IMR-90 (cell line): ENCODE measurements at regions not wholly inside any gene's neighbourhood (a gene's known extent, or its start where the extent isn't known, plus 50 kb on each side); places are given as distances from the start of the nearest gene placed in this dataset.

Experiments
- ATAC-seq: fragments of 200-7000 bp; cut with Tn5 transposase; 2 replicates; pipeline ENCODE4 v1.9.1; 2020; ENCODE audit warnings: low read depth, mild to moderate bottlenecking, moderate library complexity
- BruUV-seq: library from RNA; stranded (reverse); fragments of 400-500 nt; replicated peaks from 2 replicates; lab custom pipeline; 2021; lab: Mats Ljungman, UMichigan
- CTCF ChIA-PET: fragments of 300-600 bp; formaldehyde crosslinking; extraction: SDS; loops from one replicate; lab custom pipeline; 2021; ENCODE audit warnings: antibody characterized with exemption; lab: Yijun Ruan, JAX
- POLR2A ChIA-PET: fragments of 300-600 bp; sonication (Branson Sonifier 250); formaldehyde crosslinking; loops from one replicate; lab custom pipeline; 2022; ENCODE audit warnings: antibody characterized with exemption; ENCODE audit not compliant: unreplicated experiment; lab: Charles Lee
- DNase-seq: peaks from one replicate; pipeline ENCODE4 v3.0.0; 2013
- H2AFZ ChIP-seq: replicated peaks from 2 replicates; pipeline ENCODE3; 2013; ENCODE audit warnings: low read length, mild to moderate bottlenecking; ENCODE audit not compliant: poor library complexity
- H2AK5ac ChIP-seq: 2 replicates; pipeline ENCODE4 v1.6.1; 2013; ENCODE audit warnings: low read depth, low read length, inconsistent platforms
- H2AK9ac ChIP-seq: replicated peaks from 2 replicates; pipeline ENCODE3; 2013; ENCODE audit warnings: mild to moderate bottlenecking, low read depth, low read length, moderate library complexity; ENCODE audit not compliant: poor library complexity
- H2BK120ac ChIP-seq: 2 replicates; pipeline ENCODE4 v1.6.1; 2013; ENCODE audit warnings: low read depth, low read length, inconsistent platforms
- H2BK15ac ChIP-seq: 3 replicates; pipeline ENCODE4 v1.6.1; 2013; ENCODE audit warnings: low read depth, low read length, inconsistent platforms
- H2BK20ac ChIP-seq: 2 replicates; pipeline ENCODE4 v1.6.1; 2013; ENCODE audit warnings: low read depth, mild to moderate bottlenecking, inconsistent platforms, low read length, moderate library complexity
- H2BK5ac ChIP-seq: 2 replicates; pipeline ENCODE4 v1.6.1; 2013; ENCODE audit warnings: mild to moderate bottlenecking, low read depth, low read length, inconsistent platforms; ENCODE audit not compliant: poor library complexity, severe bottlenecking
- H3K14ac ChIP-seq: replicated peaks from 2 replicates; pipeline ENCODE4 v1.6.1; 2013; ENCODE audit warnings: low read depth, low read length, inconsistent platforms
- H3K18ac ChIP-seq: 2 replicates; pipeline ENCODE4 v1.6.1; 2013; ENCODE audit warnings: low read depth, low read length, control low read depth
- H3K23ac ChIP-seq: 2 replicates; pipeline ENCODE4 v1.6.1; 2013; ENCODE audit warnings: low read depth, low read length, inconsistent platforms
- H3K27ac ChIP-seq: 2 replicates; pipeline ENCODE4 v1.5.1; 2013; ENCODE audit warnings: mild to moderate bottlenecking, control low read depth, low read length; ENCODE audit not compliant: insufficient read depth
- H3K27me3 ChIP-seq: 2 replicates; pipeline ENCODE4 v1.6.1; 2013; ENCODE audit warnings: low read length; ENCODE audit not compliant: control insufficient read depth, insufficient read depth
- H3K36me3 ChIP-seq: 2 replicates; pipeline ENCODE4 v1.6.1; 2013; ENCODE audit warnings: low read length, mixed read lengths; ENCODE audit not compliant: control insufficient read depth, insufficient read depth
- H3K4ac ChIP-seq: 2 replicates; pipeline ENCODE4 v1.6.1; 2013; ENCODE audit warnings: low read depth, low read length, inconsistent platforms
- H3K4me1 ChIP-seq: 2 replicates; pipeline ENCODE4 v1.6.1; 2013; ENCODE audit warnings: low read length, mixed read lengths; ENCODE audit not compliant: control insufficient read depth, insufficient read depth
- H3K4me2 ChIP-seq: 2 replicates; pipeline ENCODE4 v1.6.1; 2013; ENCODE audit warnings: low read depth, mild to moderate bottlenecking, control low read depth, low read length, moderate library complexity
- H3K4me3 ChIP-seq: 2 replicates; pipeline ENCODE4 v1.5.1; 2013; ENCODE audit warnings: low read depth, mild to moderate bottlenecking, control low read depth, low read length, moderate library complexity; ENCODE audit not compliant: insufficient read depth
- H3K56ac ChIP-seq: 2 replicates; pipeline ENCODE4 v1.6.1; 2013; ENCODE audit warnings: low read length, inconsistent platforms; ENCODE audit not compliant: insufficient read depth; ENCODE audit errors: extremely low read depth
- H3K79me1 ChIP-seq, 2 experiments: 2 replicates each; pipeline ENCODE4 v1.6.1; 2013; ENCODE audit warnings: low read length in 2 of 2, inconsistent platforms in 1 of 2, low read depth in 1 of 2
- H3K9ac ChIP-seq: 2 replicates; pipeline ENCODE4 v1.6.1; 2013; ENCODE audit warnings: low read depth, low read length, control low read depth
- H3K9me1 ChIP-seq: 2 replicates; pipeline ENCODE4 v1.6.1; 2013; ENCODE audit warnings: low read length, inconsistent platforms; ENCODE audit not compliant: insufficient read depth
- H3K9me3 ChIP-seq: 2 replicates; pipeline ENCODE4 v1.6.1; 2013; ENCODE audit warnings: low read length; ENCODE audit not compliant: control insufficient read depth, insufficient read depth
- H4K20me1 ChIP-seq: 2 replicates; pipeline ENCODE4 v1.6.1; 2013; ENCODE audit warnings: low read length, inconsistent platforms; ENCODE audit not compliant: insufficient read depth
- H4K5ac ChIP-seq: 2 replicates; pipeline ENCODE4 v1.6.1; 2013; ENCODE audit warnings: mild to moderate bottlenecking, low read depth, low read length, control low read depth
- H4K8ac ChIP-seq, 2 experiments: 2 replicates each; pipeline ENCODE4 v1.6.1; 2013; ENCODE audit warnings: low read depth in 2 of 2, low read length in 2 of 2, control low read depth in 1 of 2, inconsistent platforms in 1 of 2
- H4K91ac ChIP-seq: 2 replicates; pipeline ENCODE4 v1.6.1; 2013; ENCODE audit warnings: low read depth, low read length, inconsistent platforms; ENCODE audit not compliant: insufficient read depth
- CEBPB ChIP-seq: IDR thresholded peaks from 2 replicates; pipeline ENCODE4 v1.6.1; 2012; ENCODE audit warnings: low read depth, low read length, improper control_type of control experiment
- CHD1 ChIP-seq: IDR thresholded peaks from 2 replicates; pipeline ENCODE4 v1.6.1; 2012; ENCODE audit warnings: low read depth, low read length, improper control_type of control experiment
- FOS ChIP-seq: fragments of 150-350 bp; IDR thresholded peaks from 2 replicates; pipeline ENCODE4 v1.6.1; 2016; ENCODE audit warnings: low read depth, low read length
- MAFK ChIP-seq: IDR thresholded peaks from 2 replicates; pipeline ENCODE4 v1.6.1; 2012; ENCODE audit warnings: low read depth, low read length, improper control_type of control experiment
- NFE2L2 ChIP-seq: fragments of 150-350 bp; IDR thresholded peaks from 2 replicates; pipeline ENCODE4 v1.6.1; 2016; ENCODE audit warnings: low read depth, mild to moderate bottlenecking, low read length
- POLR2A ChIP-seq: IDR thresholded peaks from 2 replicates; pipeline ENCODE4 v1.6.1; 2012; ENCODE audit warnings: mild to moderate bottlenecking, low read depth, low read length
- RAD21 ChIP-seq: IDR thresholded peaks from 2 replicates; pipeline ENCODE4 v1.6.1; 2012; ENCODE audit warnings: low read length, improper control_type of control experiment
- RCOR1 ChIP-seq: IDR thresholded peaks from 2 replicates; pipeline ENCODE4 v1.6.1; 2012; ENCODE audit warnings: mild to moderate bottlenecking, low read length, improper control_type of control experiment; ENCODE audit not compliant: insufficient replicate concordance
- SMC3 ChIP-seq: fragments of 150-350 bp; IDR thresholded peaks from 2 replicates; pipeline ENCODE4 v1.6.1; 2016; ENCODE audit warnings: low read depth, mild to moderate bottlenecking, antibody characterized with exemption, low read length, moderate library complexity
- WGBS, 2 experiments: methylation state at CpG; one replicate each; pipeline versions ENCODE4 v1.1.5 to v1.1.7; 2013; ENCODE audit warnings: missing lambda C conversion rate in 2 of 2; ENCODE audit not compliant: insufficient read length in 1 of 2; ENCODE audit errors: extremely low coverage in 2 of 2; 5-methylcytosine and 5-hydroxymethylcytosine counted together
- dilution Hi-C: fragments of 300-500 bp; cut with HindIII; formaldehyde crosslinking; loops from one replicate; pipeline ENCODE4 v1.14.3; 2018; ENCODE audit warnings: low sequenced_read_pairs; ENCODE audit not compliant: unreplicated experiment
- in situ Hi-C: fragments of 300-500 bp; cut with MboI; formaldehyde crosslinking; loops from 3 replicates; pipeline ENCODE4 v1.14.3; 2019; ENCODE audit warnings: low sequenced_read_pairs, inconsistent platforms, mixed read lengths
- intact Hi-C: fragments of 100-400 bp; cut with micrococcal nuclease; formaldehyde crosslinking; loops from 2 replicates; pipeline ENCODE4 v1.10.0; 2022
- TF ChIP-seq, protein P1 (sequence below): conservative IDR thresholded peaks from 2 replicates; pipeline ENCODE4 v1.5.1; 2012; ENCODE audit warnings: mild to moderate bottlenecking, low read depth, low read length, improper control_type of control experiment

DNA sequence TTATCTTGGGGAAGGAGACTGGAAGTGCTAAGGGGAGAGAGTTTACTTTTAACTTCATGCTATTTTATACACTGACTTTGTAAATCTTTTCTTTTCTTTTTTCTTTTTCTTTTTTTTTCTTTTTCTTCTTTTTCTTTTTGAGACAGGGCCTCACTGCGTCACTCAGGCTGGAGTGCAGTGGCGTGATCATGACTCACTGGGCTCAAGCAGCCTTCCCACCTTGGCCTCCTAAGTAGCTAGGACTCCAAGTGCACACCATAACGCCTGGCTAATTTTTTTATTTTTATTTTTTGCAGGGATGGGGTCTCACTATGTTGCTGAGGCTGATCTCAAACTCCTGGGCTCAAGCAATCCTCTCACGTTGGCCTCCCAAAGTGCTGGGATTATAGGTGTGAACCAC, 294.6 kb upstream of the PRICKLE1 start:
- no peak overlapping the region for H2BK15ac ChIP-seq
- no peak overlapping the region for H2BK120ac ChIP-seq
- no TSS peak for BruUV-seq
- H2BK5ac ChIP-seq, result no peak overlapping the region
- no peak overlapping the region for H3K23ac ChIP-seq
- H3K27ac ChIP-seq, result no peak overlapping the region
- no peaks in the 10 kb centered on the region for H3K36me3 ChIP-seq
- DNase-seq, result no peak
- no peak overlapping the region for H2AK5ac ChIP-seq
- dilution Hi-C loops, result no loop called here
- peaks cover 2% of the 10 kb centered on the region; the same call in 1 of the 2 replicates for H3K9me1 ChIP-seq
- ChIA-PET CTCF (interaction anchor here (0.8 kb wide), 1 partner anchor 10 kb away, joined by 3 read pairs; no protein-coding TSS in a partner anchor), POLR2A (no interaction called here)
- no peaks in the 10 kb centered on the region for H4K20me1 ChIP-seq
- intact Hi-C loops, result no loop called here
- no peak overlapping the region for H2BK20ac ChIP-seq
- no peaks in the 10 kb centered on the region for H3K27me3 ChIP-seq
- in situ Hi-C loops, result no loop called here
- no CpG with 5 or more reads among the region's 4 CpGs for WGBS, 2 experiments
- H3K4me3 ChIP-seq, result no peak overlapping the region
- H3K4me2 ChIP-seq, result no peak overlapping the region
- no peak overlapping the region for H3K4ac ChIP-seq
- H4K8ac ChIP-seq, result no peak overlapping the region
- H2AK9ac ChIP-seq, result no peak overlapping the region
- H4K5ac ChIP-seq, result no peak overlapping the region
- no peaks in the 10 kb centered on the region for H3K9me3 ChIP-seq
- no peak for ATAC-seq
- H3K79me1 ChIP-seq, result no peaks in the 10 kb centered on the region
- no peak overlapping the region for H3K18ac ChIP-seq
- no peak overlapping the region for H3K9ac ChIP-seq
- TF ChIP-seq POLR2A, result no peak
- TF ChIP-seq NFE2L2, result no peak
- no peak for TF ChIP-seq RAD21
- TF ChIP-seq, protein P1, sequence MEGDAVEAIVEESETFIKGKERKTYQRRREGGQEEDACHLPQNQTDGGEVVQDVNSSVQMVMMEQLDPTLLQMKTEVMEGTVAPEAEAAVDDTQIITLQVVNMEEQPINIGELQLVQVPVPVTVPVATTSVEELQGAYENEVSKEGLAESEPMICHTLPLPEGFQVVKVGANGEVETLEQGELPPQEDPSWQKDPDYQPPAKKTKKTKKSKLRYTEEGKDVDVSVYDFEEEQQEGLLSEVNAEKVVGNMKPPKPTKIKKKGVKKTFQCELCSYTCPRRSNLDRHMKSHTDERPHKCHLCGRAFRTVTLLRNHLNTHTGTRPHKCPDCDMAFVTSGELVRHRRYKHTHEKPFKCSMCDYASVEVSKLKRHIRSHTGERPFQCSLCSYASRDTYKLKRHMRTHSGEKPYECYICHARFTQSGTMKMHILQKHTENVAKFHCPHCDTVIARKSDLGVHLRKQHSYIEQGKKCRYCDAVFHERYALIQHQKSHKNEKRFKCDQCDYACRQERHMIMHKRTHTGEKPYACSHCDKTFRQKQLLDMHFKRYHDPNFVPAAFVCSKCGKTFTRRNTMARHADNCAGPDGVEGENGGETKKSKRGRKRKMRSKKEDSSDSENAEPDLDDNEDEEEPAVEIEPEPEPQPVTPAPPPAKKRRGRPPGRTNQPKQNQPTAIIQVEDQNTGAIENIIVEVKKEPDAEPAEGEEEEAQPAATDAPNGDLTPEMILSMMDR, result no peak
- no peak for TF ChIP-seq CHD1
- TF ChIP-seq RCOR1, result no peak
- no peak for TF ChIP-seq MAFK
- no peak for TF ChIP-seq SMC3
- no peak for TF ChIP-seq CEBPB
- no peak for TF ChIP-seq FOS
- no peak overlapping the region for H4K91ac ChIP-seq
- no peak overlapping the region for H2AFZ ChIP-seq
- H3K56ac ChIP-seq, result no peak overlapping the region
- H3K14ac ChIP-seq, result no peak overlapping the region
- H3K4me1 ChIP-seq, result peaks cover 2% of the 10 kb centered on the region; the same call in 1 of the 2 replicates
